HFF-Myc (cell line): ENCODE measurements at regions not wholly inside any gene's neighbourhood (a gene's known extent, or its start where the extent isn't known, plus 50 kb on each side); places are given as distances from the start of the nearest gene placed in this dataset.

Experiments
- DNase-seq: peaks from one replicate; pipeline ENCODE4 v3.0.0-alpha.2; 2011; ENCODE audit warnings: low read depth; ENCODE audit errors: extremely low read depth
- H3K4me3 ChIP-seq: replicated peaks from 2 replicates; pipeline ENCODE4 v1.5.1; 2011; ENCODE audit warnings: low read depth, mild to moderate bottlenecking, control low read depth, low read length
- CTCF ChIP-seq: IDR thresholded peaks from 2 replicates; pipeline ENCODE4 v1.5.1; 2012; ENCODE audit warnings: mild to moderate bottlenecking, low read depth, low read length, control low read depth; ENCODE audit errors: missing control alignments

- TF ChIP-seq CTCF: no peak
- H3K4me3 ChIP-seq: no peak overlapping the region
- no peak for DNase-seq
Observed at GRCh38 chr2:3071685-3072263, 305.8 kb downstream of the EIPR1 start.

- no peak for TF ChIP-seq CTCF
- H3K4me3 ChIP-seq: no peak overlapping the region
- DNase-seq: no peak
Observed at GRCh38 chr2:3066831-3067230, 310.8 kb downstream of the EIPR1 start.

- no peak for DNase-seq
- TF ChIP-seq CTCF: no peak
- no peak overlapping the region for H3K4me3 ChIP-seq
Observed at GRCh38 chr2:3065928-3066327, 311.7 kb downstream of the EIPR1 start.

GRCh38 chr2:3062476-3063260, 314.9 kb downstream of the EIPR1 start:
- no peak for TF ChIP-seq CTCF
- no peak overlapping the region for H3K4me3 ChIP-seq
- no peak for DNase-seq

GRCh38 chr2:3060049-3060448, 317.6 kb downstream of the EIPR1 start:
- no peak for DNase-seq
- no peak overlapping the region for H3K4me3 ChIP-seq
- no peak for TF ChIP-seq CTCF

- DNase-seq: no peak
- H3K4me3 ChIP-seq: no peak overlapping the region
- TF ChIP-seq CTCF: no peak
Observed at GRCh38 chr2:3059141-3059925, 318.3 kb downstream of the EIPR1 start.
